GM21528 (cell line): ENCODE measurements at regions not wholly inside any gene's neighbourhood (a gene's known extent, or its start where the extent isn't known, plus 50 kb on each side); places are given as distances from the start of the nearest gene placed in this dataset.
"Not testable (repeated sequence)": the region's sequence is repeated elsewhere in the genome, so short reads cannot be mapped to it uniquely, and the experiment has no call there.

Experiments
- ATAC-seq: cut with Tn5 transposase; IDR thresholded peaks from one replicate; pipeline ENCODE4 v1.9.1; 2021; ENCODE audit warnings: mild to moderate bottlenecking, moderate library complexity; ENCODE audit not compliant: unreplicated experiment, low FRiP score

GRCh38 chr20:48448666-48449600 lies 378.9 kb downstream of the PREX1 start:
- no peak for ATAC-seq

GRCh38 chr20:48447456-48447855 lies 380.3 kb downstream of the PREX1 start:
- no peak for ATAC-seq

GRCh38 chr20:48445827-48446226 lies 382.0 kb downstream of the PREX1 start:
- ATAC-seq = no peak

- no peak for ATAC-seq
Measured at GRCh38 chr20:48444249-48444648, 383.6 kb downstream of the PREX1 start.

- no peak for ATAC-seq
Measured at GRCh38 chr20:48440916-48441315, 386.9 kb downstream of the PREX1 start.

- not testable (repeated sequence) for ATAC-seq
Measured at GRCh38 chr20:48440261-48440660, 387.5 kb downstream of the PREX1 start.

- ATAC-seq = no peak
Measured at GRCh38 chr20:48437146-48437545, 390.7 kb downstream of the PREX1 start.

GRCh38 chr20:48436609-48437008 lies 391.2 kb downstream of the PREX1 start:
- ATAC-seq = not testable (repeated sequence)

- ATAC-seq = no peak
Measured at GRCh38 chr20:48433178-48433577, 394.6 kb downstream of the PREX1 start.

- no peak for ATAC-seq
Measured at GRCh38 chr20:48432494-48432832, 395.3 kb downstream of the PREX1 start.

- no peak for ATAC-seq
Measured at GRCh38 chr20:48431653-48432493, 395.9 kb downstream of the PREX1 start.

GRCh38 chr20:48426630-48427029 lies 401.2 kb downstream of the PREX1 start:
- ATAC-seq = no peak

- no peak for ATAC-seq
Measured at GRCh38 chr20:48425817-48426612, 401.8 kb downstream of the PREX1 start.

- no peak for ATAC-seq
Measured at GRCh38 chr20:48425321-48425720, 402.5 kb downstream of the PREX1 start.

- ATAC-seq = no peak
Measured at GRCh38 chr20:48422242-48422960, 405.4 kb downstream of the PREX1 start.

- no peak for ATAC-seq
Measured at GRCh38 chr20:48421547-48421946, 406.3 kb downstream of the PREX1 start.

GRCh38 chr20:48420176-48420575 lies 407.6 kb downstream of the PREX1 start:
- ATAC-seq = no peak

- ATAC-seq = no peak
Measured at GRCh38 chr20:48419173-48419572, 408.6 kb downstream of the PREX1 start.

GRCh38 chr20:48416002-48416401 lies 411.8 kb downstream of the PREX1 start:
- no peak for ATAC-seq

GRCh38 chr20:48414786-48415185 lies 413.0 kb downstream of the PREX1 start:
- no peak for ATAC-seq
